H1 (cell line): ENCODE measurements at regions not wholly inside any gene's neighbourhood (a gene's known extent, or its start where the extent isn't known, plus 50 kb on each side); places are given as distances from the start of the nearest gene placed in this dataset.

Experiments used
- CBX5 ChIP-seq: fragments of 300-800, 300-1000 bp; sonication (generic); IDR thresholded peaks from 2 replicates; pipeline ENCODE4 v1.7.1; 2016; ENCODE audit warnings: antibody characterized with exemption, low read length, low read depth
- CREB1 ChIP-seq: IDR thresholded peaks from 2 replicates; pipeline ENCODE4 v1.6.1; 2012; ENCODE audit warnings: inconsistent platforms
- EZH2 ChIP-seq: fragments of 200-600 bp; sonication (generic); IDR thresholded peaks from 2 replicates; pipeline ENCODE4 v1.7.1; 2012; ENCODE audit warnings: low read depth, mild to moderate bottlenecking, moderate library complexity, low read length, inconsistent platforms; ENCODE audit not compliant: severe bottlenecking
- GABPA ChIP-seq: IDR thresholded peaks from 2 replicates; pipeline ENCODE4 v1.6.1; 2011; ENCODE audit warnings: mild to moderate bottlenecking, low read length, moderate library complexity, borderline replicate concordance; ENCODE audit not compliant: insufficient read depth
- HDAC2 ChIP-seq, 2 experiments: fragments of 300-600 bp in 1 of 2; sonication (generic) in 1 of 2; IDR thresholded peaks; 2 replicates each; pipeline ENCODE4 v1.6.1; 2011 to 2012; ENCODE audit warnings: low read depth in 2 of 2, low read length in 2 of 2, mild to moderate bottlenecking in 2 of 2, moderate library complexity in 2 of 2, borderline replicate concordance in 1 of 2, inconsistent platforms in 1 of 2
- JUN ChIP-seq: IDR thresholded peaks from 2 replicates; pipeline ENCODE4 v1.6.1; 2011; ENCODE audit warnings: low read depth, mild to moderate bottlenecking, improper control_type of control experiment, low read length
- RFX5 ChIP-seq: IDR thresholded peaks from 2 replicates; pipeline ENCODE4 v1.6.1; 2011; ENCODE audit warnings: low read depth, low read length, improper control_type of control experiment, borderline replicate concordance
- SIX5 ChIP-seq: IDR thresholded peaks from 2 replicates; pipeline ENCODE4 v1.6.1; 2011; ENCODE audit warnings: mild to moderate bottlenecking, low read depth, low read length
- SRF ChIP-seq: IDR thresholded peaks from 2 replicates; pipeline ENCODE4 v1.6.1; 2011; ENCODE audit warnings: mild to moderate bottlenecking, low read depth, low read length, moderate library complexity
- TF ChIP-seq, protein P1 (sequence below): fragments of 300-600 bp; sonication (generic); IDR thresholded peaks from 2 replicates; pipeline ENCODE4 v1.7.1; 2012; ENCODE audit warnings: low read length, moderate library complexity, mild to moderate bottlenecking, inconsistent platforms; ENCODE audit not compliant: insufficient replicate concordance
- TF ChIP-seq, protein P2 (sequence below): IDR thresholded peaks from 2 replicates; pipeline ENCODE4 v1.6.1; 2011; ENCODE audit warnings: low read length, improper control_type of control experiment

DNA sequence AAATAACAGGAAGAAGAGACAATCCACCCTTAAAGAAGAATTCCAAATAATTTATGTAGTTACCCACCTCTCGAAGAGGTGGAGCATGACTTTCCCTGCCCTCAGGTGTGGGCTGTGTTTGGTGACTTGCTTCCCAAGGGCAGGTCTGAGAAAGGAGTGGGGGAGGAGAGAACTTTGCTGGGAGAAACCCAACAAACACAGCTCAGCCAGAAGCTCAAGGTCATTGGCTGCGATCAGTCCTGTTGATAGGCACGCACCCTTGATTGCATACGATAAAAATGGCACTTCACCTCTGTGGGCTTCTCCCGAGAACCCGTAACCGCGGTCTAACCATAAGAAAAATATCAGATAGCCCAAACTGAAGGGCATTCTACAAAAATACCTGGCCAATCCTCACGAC, 157.5 kb upstream of the ID2 start (continued):
- TF ChIP-seq, protein P1, sequence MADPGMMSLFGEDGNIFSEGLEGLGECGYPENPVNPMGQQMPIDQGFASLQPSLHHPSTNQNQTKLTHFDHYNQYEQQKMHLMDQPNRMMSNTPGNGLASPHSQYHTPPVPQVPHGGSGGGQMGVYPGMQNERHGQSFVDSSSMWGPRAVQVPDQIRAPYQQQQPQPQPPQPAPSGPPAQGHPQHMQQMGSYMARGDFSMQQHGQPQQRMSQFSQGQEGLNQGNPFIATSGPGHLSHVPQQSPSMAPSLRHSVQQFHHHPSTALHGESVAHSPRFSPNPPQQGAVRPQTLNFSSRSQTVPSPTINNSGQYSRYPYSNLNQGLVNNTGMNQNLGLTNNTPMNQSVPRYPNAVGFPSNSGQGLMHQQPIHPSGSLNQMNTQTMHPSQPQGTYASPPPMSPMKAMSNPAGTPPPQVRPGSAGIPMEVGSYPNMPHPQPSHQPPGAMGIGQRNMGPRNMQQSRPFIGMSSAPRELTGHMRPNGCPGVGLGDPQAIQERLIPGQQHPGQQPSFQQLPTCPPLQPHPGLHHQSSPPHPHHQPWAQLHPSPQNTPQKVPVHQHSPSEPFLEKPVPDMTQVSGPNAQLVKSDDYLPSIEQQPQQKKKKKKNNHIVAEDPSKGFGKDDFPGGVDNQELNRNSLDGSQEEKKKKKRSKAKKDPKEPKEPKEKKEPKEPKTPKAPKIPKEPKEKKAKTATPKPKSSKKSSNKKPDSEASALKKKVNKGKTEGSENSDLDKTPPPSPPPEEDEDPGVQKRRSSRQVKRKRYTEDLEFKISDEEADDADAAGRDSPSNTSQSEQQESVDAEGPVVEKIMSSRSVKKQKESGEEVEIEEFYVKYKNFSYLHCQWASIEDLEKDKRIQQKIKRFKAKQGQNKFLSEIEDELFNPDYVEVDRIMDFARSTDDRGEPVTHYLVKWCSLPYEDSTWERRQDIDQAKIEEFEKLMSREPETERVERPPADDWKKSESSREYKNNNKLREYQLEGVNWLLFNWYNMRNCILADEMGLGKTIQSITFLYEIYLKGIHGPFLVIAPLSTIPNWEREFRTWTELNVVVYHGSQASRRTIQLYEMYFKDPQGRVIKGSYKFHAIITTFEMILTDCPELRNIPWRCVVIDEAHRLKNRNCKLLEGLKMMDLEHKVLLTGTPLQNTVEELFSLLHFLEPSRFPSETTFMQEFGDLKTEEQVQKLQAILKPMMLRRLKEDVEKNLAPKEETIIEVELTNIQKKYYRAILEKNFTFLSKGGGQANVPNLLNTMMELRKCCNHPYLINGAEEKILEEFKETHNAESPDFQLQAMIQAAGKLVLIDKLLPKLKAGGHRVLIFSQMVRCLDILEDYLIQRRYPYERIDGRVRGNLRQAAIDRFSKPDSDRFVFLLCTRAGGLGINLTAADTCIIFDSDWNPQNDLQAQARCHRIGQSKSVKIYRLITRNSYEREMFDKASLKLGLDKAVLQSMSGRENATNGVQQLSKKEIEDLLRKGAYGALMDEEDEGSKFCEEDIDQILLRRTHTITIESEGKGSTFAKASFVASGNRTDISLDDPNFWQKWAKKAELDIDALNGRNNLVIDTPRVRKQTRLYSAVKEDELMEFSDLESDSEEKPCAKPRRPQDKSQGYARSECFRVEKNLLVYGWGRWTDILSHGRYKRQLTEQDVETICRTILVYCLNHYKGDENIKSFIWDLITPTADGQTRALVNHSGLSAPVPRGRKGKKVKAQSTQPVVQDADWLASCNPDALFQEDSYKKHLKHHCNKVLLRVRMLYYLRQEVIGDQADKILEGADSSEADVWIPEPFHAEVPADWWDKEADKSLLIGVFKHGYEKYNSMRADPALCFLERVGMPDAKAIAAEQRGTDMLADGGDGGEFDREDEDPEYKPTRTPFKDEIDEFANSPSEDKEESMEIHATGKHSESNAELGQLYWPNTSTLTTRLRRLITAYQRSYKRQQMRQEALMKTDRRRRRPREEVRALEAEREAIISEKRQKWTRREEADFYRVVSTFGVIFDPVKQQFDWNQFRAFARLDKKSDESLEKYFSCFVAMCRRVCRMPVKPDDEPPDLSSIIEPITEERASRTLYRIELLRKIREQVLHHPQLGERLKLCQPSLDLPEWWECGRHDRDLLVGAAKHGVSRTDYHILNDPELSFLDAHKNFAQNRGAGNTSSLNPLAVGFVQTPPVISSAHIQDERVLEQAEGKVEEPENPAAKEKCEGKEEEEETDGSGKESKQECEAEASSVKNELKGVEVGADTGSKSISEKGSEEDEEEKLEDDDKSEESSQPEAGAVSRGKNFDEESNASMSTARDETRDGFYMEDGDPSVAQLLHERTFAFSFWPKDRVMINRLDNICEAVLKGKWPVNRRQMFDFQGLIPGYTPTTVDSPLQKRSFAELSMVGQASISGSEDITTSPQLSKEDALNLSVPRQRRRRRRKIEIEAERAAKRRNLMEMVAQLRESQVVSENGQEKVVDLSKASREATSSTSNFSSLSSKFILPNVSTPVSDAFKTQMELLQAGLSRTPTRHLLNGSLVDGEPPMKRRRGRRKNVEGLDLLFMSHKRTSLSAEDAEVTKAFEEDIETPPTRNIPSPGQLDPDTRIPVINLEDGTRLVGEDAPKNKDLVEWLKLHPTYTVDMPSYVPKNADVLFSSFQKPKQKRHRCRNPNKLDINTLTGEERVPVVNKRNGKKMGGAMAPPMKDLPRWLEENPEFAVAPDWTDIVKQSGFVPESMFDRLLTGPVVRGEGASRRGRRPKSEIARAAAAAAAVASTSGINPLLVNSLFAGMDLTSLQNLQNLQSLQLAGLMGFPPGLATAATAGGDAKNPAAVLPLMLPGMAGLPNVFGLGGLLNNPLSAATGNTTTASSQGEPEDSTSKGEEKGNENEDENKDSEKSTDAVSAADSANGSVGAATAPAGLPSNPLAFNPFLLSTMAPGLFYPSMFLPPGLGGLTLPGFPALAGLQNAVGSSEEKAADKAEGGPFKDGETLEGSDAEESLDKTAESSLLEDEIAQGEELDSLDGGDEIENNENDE: no peak
- TF ChIP-seq JUN: no peak
- TF ChIP-seq, protein P2, sequence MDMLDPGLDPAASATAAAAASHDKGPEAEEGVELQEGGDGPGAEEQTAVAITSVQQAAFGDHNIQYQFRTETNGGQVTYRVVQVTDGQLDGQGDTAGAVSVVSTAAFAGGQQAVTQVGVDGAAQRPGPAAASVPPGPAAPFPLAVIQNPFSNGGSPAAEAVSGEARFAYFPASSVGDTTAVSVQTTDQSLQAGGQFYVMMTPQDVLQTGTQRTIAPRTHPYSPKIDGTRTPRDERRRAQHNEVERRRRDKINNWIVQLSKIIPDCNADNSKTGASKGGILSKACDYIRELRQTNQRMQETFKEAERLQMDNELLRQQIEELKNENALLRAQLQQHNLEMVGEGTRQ: no peak
- no peak for TF ChIP-seq RFX5
- TF ChIP-seq HDAC2 (IDR thresholded peaks at IDR 0.05; ENCODE audit: borderline replicate concordance in 1 of 2, low read depth in 2 of 2, low read length in 2 of 2): no peak
- TF ChIP-seq GABPA: no peak
- TF ChIP-seq SIX5: no peak
- TF ChIP-seq CREB1: no peak
- no peak for TF ChIP-seq SRF
- no peak for TF ChIP-seq EZH2
- TF ChIP-seq CBX5: no peak
